GM21786 (cell line): ENCODE measurements at regions not wholly inside any gene's neighbourhood (a gene's known extent, or its start where the extent isn't known, plus 50 kb on each side); places are given as distances from the start of the nearest gene placed in this dataset.

Experiments
- ATAC-seq: cut with Tn5 transposase; IDR thresholded peaks from one replicate; pipeline ENCODE4 v1.9.1; 2021; ENCODE audit not compliant: unreplicated experiment

DNA sequence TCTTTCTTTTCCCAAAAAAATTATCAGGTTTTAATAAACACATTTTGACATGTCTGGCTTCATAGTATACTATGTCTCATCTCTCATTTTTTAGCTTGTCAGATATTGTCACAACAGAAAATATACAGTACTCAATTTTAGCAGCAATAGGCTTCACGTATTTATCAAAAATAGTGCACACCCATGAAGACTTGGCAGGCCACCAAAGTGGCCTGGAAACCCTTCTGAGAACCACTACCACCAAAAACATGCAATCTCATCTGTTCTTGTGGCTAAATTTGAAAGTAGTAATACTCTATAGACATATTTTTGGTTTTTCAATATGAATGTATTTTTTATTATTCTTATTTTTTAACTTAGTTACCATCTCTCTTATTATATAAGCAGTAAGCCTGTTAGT, 1094.5 kb upstream of the LRRN3 start:
- no peak for ATAC-seq

DNA sequence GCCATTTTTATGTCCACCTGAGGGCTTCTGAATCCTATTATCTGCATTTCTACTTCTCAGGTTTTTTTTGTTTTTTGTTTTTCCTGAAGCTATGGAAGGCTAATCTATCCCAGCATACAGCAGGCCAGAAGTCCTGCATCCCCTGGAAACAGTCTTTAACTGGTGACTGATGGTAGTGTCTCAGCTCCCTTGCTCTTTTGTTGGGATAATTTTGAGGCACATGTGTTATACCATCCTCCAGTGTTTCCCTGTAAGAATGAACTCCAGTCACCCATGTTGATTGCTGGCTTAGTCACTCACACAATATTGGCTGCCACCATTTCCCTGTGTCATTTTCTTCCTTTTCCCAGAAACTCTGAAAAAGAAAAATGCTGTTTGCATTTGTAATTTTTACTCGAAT, 1094.0 kb upstream of the LRRN3 start:
- no peak for ATAC-seq

DNA sequence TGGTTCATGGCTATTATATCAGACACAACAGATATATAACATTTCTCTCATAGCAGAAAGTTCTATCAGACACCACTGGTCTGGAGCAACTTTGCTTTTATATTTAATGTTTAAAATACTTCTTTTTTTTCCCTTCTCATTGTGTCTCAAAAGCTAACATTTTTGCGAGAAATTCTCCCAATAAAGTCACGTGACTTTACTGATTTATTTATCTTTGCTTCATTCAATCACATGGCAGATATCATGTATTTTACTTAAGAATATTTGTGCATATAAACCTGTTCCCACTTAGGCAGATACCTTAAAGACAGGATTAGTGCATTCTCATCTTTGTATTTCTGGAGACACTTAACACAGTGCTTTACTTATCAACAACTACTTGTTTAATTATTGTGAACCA, 1093.1 kb upstream of the LRRN3 start:
- ATAC-seq, result no peak

DNA sequence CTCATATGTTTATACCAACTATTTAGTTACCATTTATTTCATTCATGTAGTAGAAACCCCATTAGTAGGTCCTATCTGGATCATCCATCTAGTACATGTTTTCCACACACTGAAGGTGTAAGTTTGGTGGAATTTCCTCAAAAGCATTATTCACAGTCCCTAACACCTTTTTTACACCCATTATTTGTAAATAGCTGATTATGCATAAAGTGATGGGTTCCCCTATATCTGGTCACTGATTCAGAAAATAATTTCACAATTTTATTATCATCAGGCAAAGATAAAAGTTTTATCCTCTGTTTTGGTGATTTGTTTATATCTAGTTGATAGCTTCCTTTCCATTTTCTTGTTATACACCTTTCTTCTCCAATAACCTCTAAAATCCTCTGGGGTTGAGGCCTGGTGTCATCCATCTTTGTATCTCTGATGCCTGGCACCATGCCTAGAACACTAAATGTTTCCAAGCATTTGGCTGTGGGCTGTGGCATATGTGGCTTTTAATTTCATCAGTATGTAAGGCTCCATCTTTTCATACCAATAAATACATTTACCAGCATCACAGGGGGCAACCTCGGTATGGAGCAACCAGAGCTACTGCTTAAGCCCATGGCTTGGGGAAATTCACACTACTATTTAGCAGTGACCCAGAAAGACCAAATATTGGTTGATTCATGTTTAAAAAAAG, 1089.5 kb upstream of the LRRN3 start:
- no peak for ATAC-seq

DNA sequence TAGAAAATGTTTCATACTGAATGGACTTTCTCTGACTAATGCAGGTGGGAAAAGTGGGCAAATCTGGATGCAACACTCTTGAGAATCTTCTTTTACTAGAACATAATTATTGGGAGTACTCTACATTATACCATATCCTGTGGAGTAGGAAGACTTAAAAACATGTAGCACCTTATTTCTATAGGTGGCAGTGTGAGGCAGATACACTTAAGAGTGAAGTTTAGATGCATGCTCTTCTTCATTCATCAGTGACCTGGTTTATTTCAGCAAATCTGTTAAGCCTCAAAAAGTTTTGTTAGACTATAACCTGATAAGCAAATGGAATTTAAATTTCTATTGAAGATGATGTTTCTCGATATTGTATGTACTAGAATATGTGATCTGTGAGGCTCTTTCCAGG, 1087.1 kb upstream of the LRRN3 start:
- no peak for ATAC-seq

DNA sequence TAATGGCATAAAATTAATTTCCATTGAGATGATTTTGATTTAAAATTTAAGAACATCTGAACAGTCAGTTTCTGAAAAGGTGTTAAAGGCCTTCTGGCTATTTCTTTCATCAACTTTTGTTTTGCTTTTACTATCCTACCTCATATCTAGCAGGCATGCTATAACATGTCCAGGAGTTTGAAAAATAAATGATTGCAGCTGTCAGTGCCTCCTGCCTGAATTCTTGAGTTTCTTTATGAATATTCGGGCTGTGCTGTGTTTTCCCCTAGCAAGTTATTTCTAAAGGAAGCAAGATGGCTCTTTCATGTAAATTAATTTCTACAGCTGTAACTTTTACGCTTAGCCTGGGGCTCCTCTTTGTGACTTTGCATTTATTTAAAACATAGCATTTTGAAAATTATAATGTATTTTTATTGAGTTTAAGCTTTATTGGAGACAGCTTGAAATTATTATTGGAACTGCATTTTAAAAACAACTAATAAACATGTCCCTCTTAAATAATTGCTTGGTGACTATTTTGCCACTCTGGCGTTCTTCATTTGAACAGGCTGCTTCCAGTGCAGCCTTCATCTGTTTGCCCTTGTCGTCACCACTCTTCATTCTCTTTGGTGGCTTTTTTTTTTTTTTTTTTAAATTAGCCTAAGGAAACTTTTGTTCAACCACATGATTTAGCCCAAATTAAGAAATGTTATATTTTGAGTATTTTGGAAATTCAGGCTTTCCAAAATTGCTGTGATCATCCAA, 1083.4 kb upstream of the LRRN3 start:
- no peak for ATAC-seq

DNA sequence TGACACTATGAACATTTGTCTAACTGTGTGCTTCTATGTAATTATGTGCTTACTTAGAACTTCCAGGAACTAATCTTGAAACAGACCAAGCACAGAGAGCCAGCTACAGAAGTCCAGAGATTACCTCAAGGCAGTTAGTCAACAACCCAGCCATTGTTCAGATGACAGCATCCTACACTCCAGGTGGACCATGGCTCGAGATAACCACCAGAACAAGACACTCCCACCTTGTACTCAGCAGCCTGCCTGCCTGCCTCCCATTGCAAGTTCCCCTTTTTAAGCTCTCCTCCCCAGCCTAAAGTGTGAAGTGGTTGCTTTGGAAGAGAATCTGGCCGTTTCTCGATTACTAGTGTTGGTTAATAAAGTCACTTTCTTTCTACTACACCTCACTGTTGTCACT, 1080.6 kb upstream of the LRRN3 start:
- ATAC-seq, result no peak

DNA sequence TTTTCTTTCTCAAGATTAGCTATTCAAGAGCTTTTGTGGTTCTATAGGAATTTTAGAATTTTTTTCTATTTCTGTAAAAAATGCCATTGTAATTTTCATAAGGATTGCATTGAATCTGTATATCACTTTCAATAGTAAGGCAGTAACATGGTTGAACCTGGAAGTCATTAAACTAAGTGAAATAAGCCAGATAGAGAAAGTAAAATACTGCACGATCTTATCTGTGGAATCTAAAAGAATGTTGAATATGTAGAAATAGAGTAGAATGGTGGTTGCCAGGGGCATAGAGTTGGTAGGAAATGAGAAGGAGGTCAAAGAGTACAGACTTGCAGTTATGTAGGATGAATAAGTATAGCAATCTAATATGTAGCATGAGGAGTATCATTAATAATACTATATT, 1073.5 kb upstream of the LRRN3 start:
- ATAC-seq, result no peak

DNA sequence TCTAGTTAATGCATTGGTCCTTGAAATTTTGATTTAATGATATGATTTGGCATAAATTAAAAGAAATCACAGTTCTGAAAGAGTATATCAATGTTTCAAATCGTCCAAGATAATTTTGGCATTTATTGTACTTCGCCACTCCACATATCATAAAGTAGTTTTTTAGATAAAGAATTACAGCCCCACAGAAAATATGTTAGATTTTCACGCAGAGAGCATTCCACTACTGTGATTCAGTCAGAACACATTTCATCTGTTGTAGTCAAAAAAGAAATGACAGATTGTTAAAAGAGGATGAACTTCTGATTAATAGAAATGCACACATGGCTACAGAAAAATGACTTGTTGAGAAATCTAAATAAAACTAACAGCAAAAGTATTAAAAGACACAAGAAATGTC, 1063.5 kb upstream of the LRRN3 start:
- ATAC-seq, result no peak

DNA sequence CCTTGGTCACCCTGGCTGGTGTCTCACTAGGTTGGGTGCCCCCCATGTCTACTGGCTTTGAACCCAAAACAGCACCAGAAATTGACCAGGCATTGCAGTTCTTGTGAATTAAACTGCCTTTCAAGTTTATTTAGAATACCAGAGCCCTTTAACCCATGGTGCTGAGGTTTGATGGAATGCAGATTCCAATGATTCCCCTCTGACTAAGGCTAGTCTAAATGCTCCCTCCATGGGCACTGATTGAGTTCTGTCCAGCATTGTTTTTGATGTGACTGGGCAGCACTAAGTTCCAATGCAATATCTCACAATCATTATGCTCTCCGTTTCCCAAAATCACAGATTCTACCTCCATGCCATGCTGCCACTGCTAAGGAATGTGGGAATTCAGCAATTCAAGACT, 1047.4 kb upstream of the LRRN3 start:
- ATAC-seq, result no peak

DNA sequence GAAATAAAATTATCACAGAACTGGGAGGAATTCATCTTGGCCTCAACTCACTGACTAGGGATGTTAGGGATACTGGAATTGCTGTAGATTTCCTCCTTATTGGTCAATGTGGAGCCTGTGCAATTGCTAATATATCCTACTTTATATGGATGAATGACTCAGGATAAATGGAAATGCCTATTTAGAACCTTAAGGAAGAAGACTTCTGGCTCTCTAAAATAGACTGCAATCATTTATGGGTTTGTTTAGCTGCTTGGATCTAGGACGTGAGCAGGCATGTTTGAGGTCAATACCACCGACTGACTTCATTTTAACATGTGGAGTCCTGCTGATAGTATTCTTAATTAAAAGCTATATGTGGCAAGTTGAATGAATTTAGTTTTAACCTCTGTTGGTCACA, 1040.1 kb upstream of the LRRN3 start:
- no peak for ATAC-seq

DNA sequence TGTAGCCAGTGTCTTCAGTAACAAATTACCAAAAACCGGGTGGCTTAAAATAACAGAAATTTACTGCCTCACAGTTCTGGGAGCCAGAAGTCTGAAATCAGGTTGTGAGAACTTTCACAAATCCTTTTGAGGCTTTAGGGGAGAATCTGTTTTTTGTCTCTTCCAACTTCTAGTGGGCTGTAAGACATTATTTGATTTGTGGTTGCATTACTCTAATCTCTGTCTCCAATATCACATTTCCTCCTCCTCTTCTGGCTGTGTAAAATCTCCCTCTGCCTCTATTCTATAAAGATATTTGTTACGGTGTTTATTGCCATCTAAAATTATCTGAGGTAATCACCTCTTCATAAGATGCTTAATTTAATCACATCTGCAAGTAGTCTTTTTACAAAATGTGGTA, 1039.6 kb upstream of the LRRN3 start:
- no peak for ATAC-seq

DNA sequence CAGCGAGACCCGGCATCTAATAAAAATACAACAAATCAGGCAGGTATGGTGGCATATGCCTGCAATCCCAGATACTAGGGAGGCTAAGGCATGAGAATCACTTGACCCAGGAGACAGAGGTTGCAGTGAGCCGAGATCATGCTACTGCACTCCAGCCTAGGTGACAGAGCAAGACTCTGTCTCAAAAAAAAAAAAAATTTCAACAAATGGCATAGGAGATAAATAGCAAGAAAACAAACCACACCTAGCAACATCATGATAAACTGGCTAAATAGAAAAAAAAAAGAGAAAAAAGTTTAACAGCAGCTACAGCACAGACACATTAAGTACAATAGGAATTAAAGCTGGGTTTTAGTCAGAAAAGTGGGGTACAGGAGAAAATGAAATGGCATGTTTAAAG, 1034.6 kb upstream of the LRRN3 start:
- ATAC-seq, result no peak

DNA sequence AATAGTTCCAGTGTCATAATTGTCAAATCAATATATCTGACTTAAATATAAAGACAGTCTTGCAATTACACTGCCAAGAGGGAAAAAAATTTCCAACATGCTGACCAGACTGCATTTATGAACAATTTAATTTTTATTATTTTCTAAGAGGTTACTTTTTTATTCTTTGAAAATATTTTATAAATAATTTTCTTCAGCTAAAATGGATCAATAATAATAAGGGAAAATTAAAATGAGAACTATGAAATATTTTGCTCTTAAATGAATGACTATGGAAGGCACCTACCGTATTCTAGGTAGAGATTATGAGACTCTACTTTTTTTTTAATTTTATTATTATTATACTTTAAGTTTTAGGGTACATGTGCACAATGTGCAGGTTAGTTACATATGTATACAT, 1032.5 kb upstream of the LRRN3 start:
- ATAC-seq, result no peak

DNA sequence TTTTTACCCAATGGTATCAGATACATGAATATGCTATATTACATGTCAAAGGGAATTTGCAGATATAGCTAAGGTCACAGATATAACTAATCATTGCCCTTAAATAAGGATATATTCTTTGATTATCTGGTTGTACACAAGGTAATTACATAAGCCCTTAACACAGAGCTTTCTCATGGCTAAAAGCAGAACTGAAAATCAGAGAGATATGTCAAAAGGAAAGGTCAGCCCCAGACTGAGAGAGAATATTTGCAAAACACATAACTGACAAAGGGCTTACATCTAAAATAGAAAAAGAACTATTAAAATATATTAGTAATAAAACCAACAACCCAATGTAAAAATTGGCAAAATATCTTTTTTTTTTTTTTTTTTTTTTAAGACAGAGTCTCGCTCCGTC, 1029.5 kb upstream of the LRRN3 start:
- ATAC-seq, result no peak

DNA sequence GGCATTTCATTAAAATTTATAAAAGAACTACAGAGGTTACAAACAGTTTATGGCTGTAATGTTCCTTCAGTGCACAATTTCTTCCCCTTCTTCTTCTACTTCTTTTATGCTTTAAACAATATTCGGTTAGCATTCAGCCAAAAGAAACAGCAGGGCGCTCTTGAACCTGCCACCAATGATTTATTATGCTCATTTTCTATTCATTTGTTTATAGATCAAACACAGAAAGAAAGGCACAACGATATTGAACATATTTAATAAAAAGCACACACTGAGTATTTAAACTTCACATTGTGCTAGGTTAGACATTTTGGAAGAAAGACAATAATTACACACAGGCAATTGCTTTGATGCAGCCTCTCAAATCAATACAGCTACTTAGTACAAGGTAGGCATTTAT, 1025.8 kb upstream of the LRRN3 start:
- no peak for ATAC-seq

DNA sequence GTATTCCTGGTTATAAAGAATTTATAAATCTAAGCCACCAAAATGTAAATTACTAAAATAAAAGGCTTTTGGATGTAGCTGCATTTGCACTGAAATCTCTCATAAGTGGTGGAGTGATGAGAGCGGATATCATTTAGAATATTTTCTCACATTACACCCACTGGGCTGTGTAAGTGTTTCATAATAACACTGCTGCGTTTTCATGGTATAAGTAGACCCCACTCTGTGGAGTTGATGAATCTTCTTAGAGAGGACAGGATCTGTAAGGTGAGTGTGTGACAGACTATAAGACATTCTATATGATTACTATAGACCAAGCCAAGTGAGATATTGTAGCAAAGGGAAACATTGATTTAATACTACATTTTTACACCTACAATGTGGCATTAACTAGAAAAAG, 1024.1 kb upstream of the LRRN3 start:
- no peak for ATAC-seq

DNA sequence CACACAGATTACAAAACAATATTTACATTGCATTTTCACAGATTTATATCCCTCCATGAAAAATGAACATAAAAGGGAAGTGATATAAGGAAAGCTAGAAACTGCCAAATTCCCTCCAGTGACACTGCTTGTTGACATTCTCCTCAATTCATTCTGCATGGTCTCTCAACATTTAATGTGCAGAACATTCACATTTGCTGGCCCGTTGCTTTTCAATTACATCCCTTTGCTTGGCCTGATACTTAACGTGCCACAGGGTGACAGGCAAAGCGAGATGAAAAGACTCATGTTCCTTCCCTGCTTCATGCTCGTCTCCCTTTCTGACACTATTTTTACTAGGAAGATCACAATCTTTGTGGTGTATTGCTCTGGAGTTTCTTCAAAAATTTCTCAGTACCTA, 1019.7 kb upstream of the LRRN3 start:
- ATAC-seq, result no peak

DNA sequence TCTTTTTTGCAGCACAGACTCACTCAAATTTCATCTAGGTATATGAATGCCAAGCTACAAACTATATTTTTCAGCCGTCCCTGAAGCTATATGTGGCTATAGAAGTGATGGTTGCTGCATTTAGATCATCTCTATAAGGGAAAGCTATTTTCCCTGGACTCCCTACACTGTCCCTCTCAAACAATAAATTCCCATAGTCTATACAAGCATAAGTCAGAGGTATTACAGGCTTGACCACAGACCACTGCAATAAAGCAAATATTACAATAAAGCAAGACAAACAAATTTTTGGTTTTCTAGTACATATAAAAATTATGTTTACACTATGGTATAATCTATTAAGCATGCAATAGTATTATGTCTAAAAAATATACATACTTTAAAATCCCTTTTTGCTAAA, 1015.5 kb upstream of the LRRN3 start:
- ATAC-seq, result no peak

DNA sequence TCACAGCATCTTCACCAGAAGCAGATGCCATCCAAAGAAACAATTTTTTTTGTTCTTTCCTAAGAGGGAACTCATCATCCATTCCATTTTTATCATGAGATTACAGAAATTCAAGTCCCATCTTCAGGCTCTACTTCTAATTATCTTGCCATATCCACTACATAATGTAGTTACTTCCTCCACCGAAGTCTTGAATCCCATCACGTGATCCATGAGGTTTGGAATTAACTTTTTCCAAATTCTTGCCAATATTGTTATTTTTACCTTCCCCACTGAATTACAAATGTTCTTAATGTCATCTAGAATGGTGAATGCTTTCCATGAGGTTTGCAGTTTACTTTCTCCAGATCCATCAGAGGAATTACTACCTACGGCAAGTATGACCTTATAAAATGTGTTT, 1014.7 kb upstream of the LRRN3 start:
- ATAC-seq, result no peak

DNA sequence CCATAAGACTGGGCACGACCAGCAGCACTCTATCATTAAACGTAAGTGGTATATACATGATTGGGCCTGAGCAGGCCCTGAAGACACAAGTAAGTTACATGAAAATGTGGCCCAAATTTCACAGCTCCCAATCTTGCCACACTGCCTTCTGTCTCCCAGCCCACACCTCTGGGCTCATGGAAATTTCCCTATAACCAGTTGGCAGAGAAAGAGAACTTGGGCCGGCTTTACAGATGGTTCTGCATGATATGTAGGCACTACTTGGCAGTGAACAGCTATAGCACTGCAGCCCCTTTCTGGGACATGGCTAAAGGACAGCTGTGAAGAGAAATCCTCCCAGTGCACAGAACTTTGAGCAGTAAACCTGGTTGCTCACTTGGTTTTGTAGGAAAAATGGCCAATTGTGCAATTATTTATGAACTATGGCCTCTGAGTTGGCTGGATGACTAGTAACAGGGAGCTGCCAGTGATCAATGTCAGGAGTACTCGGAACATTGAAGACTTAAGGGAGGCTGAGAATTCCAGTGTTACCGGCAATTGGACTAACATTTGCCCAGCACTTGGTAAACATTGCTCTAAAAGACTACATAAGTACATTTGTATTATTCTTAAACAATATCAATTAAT, 1006.6 kb upstream of the LRRN3 start:
- ATAC-seq, result no peak

DNA sequence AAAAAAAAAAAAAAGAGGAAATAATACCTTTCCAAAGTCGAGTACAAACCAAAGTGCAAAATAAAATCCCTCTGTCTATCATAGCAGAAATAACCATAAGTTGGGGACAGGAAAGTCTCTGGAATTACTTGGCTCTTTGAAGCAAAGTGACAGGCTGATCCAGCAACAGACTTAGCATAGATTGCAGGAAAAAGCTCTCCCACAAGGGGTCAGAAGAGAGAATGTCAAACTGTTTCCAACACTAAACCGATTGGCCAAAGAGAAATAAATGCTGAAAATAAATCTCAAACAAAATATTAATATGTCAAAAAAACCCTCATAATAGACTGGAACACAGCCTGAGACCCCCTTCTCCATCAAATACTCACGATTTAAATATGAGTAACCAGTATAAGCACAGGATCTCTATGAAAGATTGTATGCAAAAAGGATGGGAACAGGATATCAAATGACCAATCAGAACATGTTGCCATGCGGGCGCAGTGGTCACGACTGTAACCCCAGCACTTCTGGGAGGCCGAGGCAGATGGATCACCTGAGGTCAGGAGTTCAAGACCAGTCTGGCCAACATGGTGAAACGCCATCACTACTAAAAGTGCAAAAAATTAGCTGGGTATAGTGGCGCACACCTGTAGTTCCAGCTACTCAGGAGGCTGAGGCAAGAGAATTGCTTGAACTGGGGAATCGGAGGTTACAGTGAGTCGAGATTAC, 1000.7 kb upstream of the LRRN3 start:
- peak; percentile 50 for ATAC-seq
